ENCODE measurements at regions not wholly inside any gene's neighbourhood (a gene's known extent, or its start where the extent isn't known, plus 50 kb on each side); places are given as distances from the start of the nearest gene placed in this dataset.
"Not testable (repeated sequence)": the region's sequence is repeated elsewhere in the genome, so short reads cannot be mapped to it uniquely, and the experiment has no call there.

- DNase-seq (ENCODE audit: low read depth): no peak
These were observed 190.2 kb upstream of the BRINP3 start for GRCh38 chr1:190667914-190668313.

GRCh38 chr1:190679044-190679443 lies 201.4 kb upstream of the BRINP3 start:
- DNase-seq (ENCODE audit: low read depth): no peak

- DNase-seq (ENCODE audit: low read depth): no peak
These were observed 201.8 kb upstream of the BRINP3 start for GRCh38 chr1:190679454-190679853.

GRCh38 chr1:190679983-190680382 lies 202.3 kb upstream of the BRINP3 start:
- DNase-seq (ENCODE audit: low read depth): no peak

- DNase-seq (ENCODE audit: low read depth): no peak
These were observed 208.0 kb upstream of the BRINP3 start for GRCh38 chr1:190685676-190686075.

GRCh38 chr1:190688096-190688495 lies 210.4 kb upstream of the BRINP3 start:
- DNase-seq (ENCODE audit: low read depth): no peak

GRCh38 chr1:190698488-190698887 lies 220.8 kb upstream of the BRINP3 start:
- not testable (repeated sequence) for DNase-seq (ENCODE audit: low read depth)

GRCh38 chr1:190699165-190699564 lies 221.5 kb upstream of the BRINP3 start:
- no peak for DNase-seq (ENCODE audit: low read depth)

- no peak for DNase-seq (ENCODE audit: low read depth)
These were observed 230.9 kb upstream of the BRINP3 start for GRCh38 chr1:190708418-190709057.

- no peak for DNase-seq (ENCODE audit: low read depth)
These were observed 233.4 kb upstream of the BRINP3 start for GRCh38 chr1:190711069-190711468.

- no peak for DNase-seq (ENCODE audit: low read depth)
These were observed 239.4 kb upstream of the BRINP3 start for GRCh38 chr1:190717055-190717454.

GRCh38 chr1:190736971-190737590 lies 259.4 kb upstream of the BRINP3 start:
- no peak for DNase-seq (ENCODE audit: low read depth)

GRCh38 chr1:190738317-190738716 lies 260.7 kb upstream of the BRINP3 start:
- DNase-seq (ENCODE audit: low read depth): no peak

GRCh38 chr1:190739926-190740325 lies 262.3 kb upstream of the BRINP3 start:
- DNase-seq (ENCODE audit: low read depth): no peak

- DNase-seq (ENCODE audit: low read depth): no peak
These were observed 270.0 kb upstream of the BRINP3 start for GRCh38 chr1:190747704-190748103.

GRCh38 chr1:190752131-190752530 lies 274.5 kb upstream of the BRINP3 start:
- no peak for DNase-seq (ENCODE audit: low read depth)

GRCh38 chr1:190754666-190755065 lies 277.0 kb upstream of the BRINP3 start:
- no peak for DNase-seq (ENCODE audit: low read depth)

GRCh38 chr1:190759807-190760206 lies 282.1 kb upstream of the BRINP3 start:
- DNase-seq (ENCODE audit: low read depth): peak; percentile 74

- DNase-seq (ENCODE audit: low read depth): no peak
These were observed 284.7 kb upstream of the BRINP3 start for GRCh38 chr1:190762325-190762724.

GRCh38 chr1:190792873-190793272 lies 315.2 kb upstream of the BRINP3 start:
- no peak for DNase-seq (ENCODE audit: low read depth)

- DNase-seq (ENCODE audit: low read depth): no peak
These were observed 330.0 kb upstream of the BRINP3 start for GRCh38 chr1:190807629-190808028.

- DNase-seq (ENCODE audit: low read depth): no peak
These were observed 330.4 kb upstream of the BRINP3 start for GRCh38 chr1:190808035-190808434.

- DNase-seq (ENCODE audit: low read depth): no peak
These were observed 331.6 kb upstream of the BRINP3 start for GRCh38 chr1:190809312-190809711.

- no peak for DNase-seq (ENCODE audit: low read depth)
These were observed 335.3 kb upstream of the BRINP3 start for GRCh38 chr1:190812996-190813395.

Data from CMK (cell line).